ENCODE measurements at regions not wholly inside any gene's neighbourhood (a gene's known extent, or its start where the extent isn't known, plus 50 kb on each side); places are given as distances from the start of the nearest gene placed in this dataset.

- DNase-seq (ENCODE audit: low spot score): no peak
Measured at GRCh38 chr1:29643281-29643680, 407.0 kb downstream of the PTPRU start.

GRCh38 chr1:29642519-29642918 is 406.2 kb downstream of the PTPRU start:
- DNase-seq (ENCODE audit: low spot score): no peak

GRCh38 chr1:29641921-29642320 is 405.6 kb downstream of the PTPRU start:
- no peak for DNase-seq (ENCODE audit: low spot score)

- no peak for DNase-seq (ENCODE audit: low spot score)
Measured at GRCh38 chr1:29640428-29640785, 404.1 kb downstream of the PTPRU start.

- DNase-seq (ENCODE audit: low spot score): no peak
Measured at GRCh38 chr1:29639741-29640427, 403.6 kb downstream of the PTPRU start.

GRCh38 chr1:29639156-29639736 is 402.9 kb downstream of the PTPRU start:
- no peak for DNase-seq (ENCODE audit: low spot score)

- no peak for DNase-seq (ENCODE audit: low spot score)
Measured at GRCh38 chr1:29638281-29638680, 402.0 kb downstream of the PTPRU start.

GRCh38 chr1:29636936-29637335 is 400.6 kb downstream of the PTPRU start:
- DNase-seq (ENCODE audit: low spot score): no peak

- no peak for DNase-seq (ENCODE audit: low spot score)
Measured at GRCh38 chr1:29635501-29636263, 399.4 kb downstream of the PTPRU start.

GRCh38 chr1:29634746-29635335 is 398.5 kb downstream of the PTPRU start:
- no peak for DNase-seq (ENCODE audit: low spot score)

GRCh38 chr1:29634324-29634723 is 398.0 kb downstream of the PTPRU start:
- DNase-seq (ENCODE audit: low spot score): no peak

GRCh38 chr1:29633771-29634170 is 397.4 kb downstream of the PTPRU start:
- no peak for DNase-seq (ENCODE audit: low spot score)

GRCh38 chr1:29632806-29633615 is 396.7 kb downstream of the PTPRU start:
- no peak for DNase-seq (ENCODE audit: low spot score)

- no peak for DNase-seq (ENCODE audit: low spot score)
Measured at GRCh38 chr1:29631836-29632805, 395.8 kb downstream of the PTPRU start.

GRCh38 chr1:29631361-29631760 is 395.0 kb downstream of the PTPRU start:
- no peak for DNase-seq (ENCODE audit: low spot score)

GRCh38 chr1:29630756-29631155 is 394.4 kb downstream of the PTPRU start:
- no peak for DNase-seq (ENCODE audit: low spot score)

GRCh38 chr1:29629814-29630516 is 393.6 kb downstream of the PTPRU start:
- no peak for DNase-seq (ENCODE audit: low spot score)

GRCh38 chr1:29629401-29629800 is 393.1 kb downstream of the PTPRU start:
- DNase-seq (ENCODE audit: low spot score): no peak

GRCh38 chr1:29628190-29628589 is 391.9 kb downstream of the PTPRU start:
- no peak for DNase-seq (ENCODE audit: low spot score)

- no peak for DNase-seq (ENCODE audit: low spot score)
Measured at GRCh38 chr1:29626726-29627125, 390.4 kb downstream of the PTPRU start.
